ENCODE measurements at regions not wholly inside any gene's neighbourhood (a gene's known extent, or its start where the extent isn't known, plus 50 kb on each side); places are given as distances from the start of the nearest gene placed in this dataset.

- no peak for TF ChIP-seq CTCF (conservative IDR thresholded peaks at IDR 0.05 in 1 of 2, IDR thresholded peaks at IDR 0.05 in 1 of 2; ENCODE audit: low read depth in 1 of 2, low read length in 2 of 2)
- no peak for TF ChIP-seq EZH2 (IDR thresholded peaks at IDR 0.05; ENCODE audit: low read length, missing control alignments)
These were observed 287.5 kb upstream of the SALL3 start for GRCh38 chr18:78692105-78692504.

All from fibroblast of lung (primary cell).